HL-60 (cell line): ENCODE measurements at regions not wholly inside any gene's neighbourhood (a gene's known extent, or its start where the extent isn't known, plus 50 kb on each side); places are given as distances from the start of the nearest gene placed in this dataset.

Source experiments
- CTCF ChIP-seq: IDR thresholded peaks from one replicate; pipeline ENCODE4 v1.5.1; 2011; ENCODE audit warnings: low read length, control low read depth, inconsistent platforms; ENCODE audit not compliant: insufficient read depth
- GABPA ChIP-seq: IDR thresholded peaks from 2 replicates; pipeline ENCODE4 v1.6.1; 2012; ENCODE audit warnings: low read depth
- POLR2AphosphoS5 ChIP-seq: IDR thresholded peaks from 2 replicates; pipeline ENCODE4 v1.6.1; 2012; ENCODE audit warnings: low read depth
- REST ChIP-seq: IDR thresholded peaks from 2 replicates; pipeline ENCODE4 v1.6.1; 2012; ENCODE audit warnings: low read depth; ENCODE audit not compliant: insufficient replicate concordance
- SPI1 ChIP-seq: IDR thresholded peaks from 2 replicates; pipeline ENCODE4 v1.6.1; 2012; ENCODE audit warnings: low read depth, mild to moderate bottlenecking, borderline replicate concordance

GRCh38 chr21:28018213-28018612, 974.5 kb downstream of the LTN1 start:
- TF ChIP-seq POLR2AphosphoS5: no peak
- no peak for TF ChIP-seq CTCF
- TF ChIP-seq GABPA: no peak
- TF ChIP-seq REST: no peak
- TF ChIP-seq SPI1: no peak
